HG03064 (cell line): ENCODE measurements at regions not wholly inside any gene's neighbourhood (a gene's known extent, or its start where the extent isn't known, plus 50 kb on each side); places are given as distances from the start of the nearest gene placed in this dataset.

Source experiments
- ATAC-seq: cut with Tn5 transposase; IDR thresholded peaks from one replicate; pipeline ENCODE4 v1.9.1; 2021; ENCODE audit warnings: low read depth; ENCODE audit not compliant: unreplicated experiment

- no peak for ATAC-seq
These were observed 226.1 kb upstream of the GMDS start for GRCh38 chr6:2471472-2471871.

- no peak for ATAC-seq
These were observed 224.0 kb upstream of the GMDS start for GRCh38 chr6:2469428-2469827.

GRCh38 chr6:2468601-2468955 is 223.2 kb upstream of the GMDS start:
- no peak for ATAC-seq

GRCh38 chr6:2467929-2468600 is 222.7 kb upstream of the GMDS start:
- ATAC-seq, result no peak

GRCh38 chr6:2465336-2465735 is 219.9 kb upstream of the GMDS start:
- ATAC-seq, result no peak

- no peak for ATAC-seq
These were observed 219.2 kb upstream of the GMDS start for GRCh38 chr6:2464641-2465040.

- ATAC-seq, result no peak
These were observed 217.4 kb upstream of the GMDS start for GRCh38 chr6:2462831-2463230.

- ATAC-seq, result no peak
These were observed 214.9 kb upstream of the GMDS start for GRCh38 chr6:2460216-2460745.

GRCh38 chr6:2454180-2454579 is 208.8 kb upstream of the GMDS start:
- no peak for ATAC-seq

GRCh38 chr6:2450546-2450945 is 205.1 kb upstream of the GMDS start:
- no peak for ATAC-seq

- no peak for ATAC-seq
These were observed 204.2 kb upstream of the GMDS start for GRCh38 chr6:2449572-2449940.

- no peak for ATAC-seq
These were observed 203.6 kb upstream of the GMDS start for GRCh38 chr6:2448826-2449571.

GRCh38 chr6:2447931-2448330 is 202.5 kb upstream of the GMDS start:
- ATAC-seq, result no peak

GRCh38 chr6:2447318-2447920 is 202.0 kb upstream of the GMDS start:
- ATAC-seq, result no peak

- ATAC-seq, result no peak
These were observed 196.4 kb upstream of the GMDS start for GRCh38 chr6:2441601-2442475.

- no peak for ATAC-seq
These were observed 195.1 kb upstream of the GMDS start for GRCh38 chr6:2440516-2440915.

GRCh38 chr6:2439632-2440031 is 194.2 kb upstream of the GMDS start:
- ATAC-seq, result no peak

- ATAC-seq, result no peak
These were observed 193.7 kb upstream of the GMDS start for GRCh38 chr6:2439082-2439481.

- ATAC-seq, result no peak
These were observed 191.2 kb upstream of the GMDS start for GRCh38 chr6:2436410-2437154.

GRCh38 chr6:2435323-2435722 is 189.9 kb upstream of the GMDS start:
- no peak for ATAC-seq
